HG02798 (cell line): ENCODE measurements at regions not wholly inside any gene's neighbourhood (a gene's known extent, or its start where the extent isn't known, plus 50 kb on each side); places are given as distances from the start of the nearest gene placed in this dataset.
A peak's percentile ranks its signal among the peaks of the same experiment; 100 is the strongest.

Experiments
- ATAC-seq: cut with Tn5 transposase; IDR thresholded peaks from one replicate; pipeline ENCODE4 v1.9.1; 2021; ENCODE audit warnings: mild to moderate bottlenecking; ENCODE audit not compliant: unreplicated experiment, poor library complexity

DNA sequence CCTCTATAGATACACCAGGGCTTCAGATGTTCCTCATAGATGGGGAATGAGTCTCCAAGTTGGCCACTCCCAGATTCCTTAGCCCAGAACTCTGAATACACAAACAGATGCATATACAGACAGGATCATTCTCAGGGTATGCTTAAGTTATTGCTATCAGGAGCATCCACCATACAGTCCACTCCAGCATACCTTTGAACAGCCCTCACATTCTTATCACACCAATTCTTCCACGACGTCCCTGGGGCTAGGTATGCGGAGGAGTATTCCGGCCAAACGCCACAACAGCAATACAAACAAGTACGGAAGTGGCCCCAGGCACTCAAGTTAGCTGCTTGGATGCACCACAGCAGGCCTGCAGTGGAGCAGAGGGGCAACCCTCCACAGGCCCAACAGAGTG is 312.5 kb upstream of the CHAC2 start:
- ATAC-seq, result no peak

GRCh38 chr2:53452957-53453748 is 314.5 kb upstream of the CHAC2 start:
- no peak for ATAC-seq

DNA sequence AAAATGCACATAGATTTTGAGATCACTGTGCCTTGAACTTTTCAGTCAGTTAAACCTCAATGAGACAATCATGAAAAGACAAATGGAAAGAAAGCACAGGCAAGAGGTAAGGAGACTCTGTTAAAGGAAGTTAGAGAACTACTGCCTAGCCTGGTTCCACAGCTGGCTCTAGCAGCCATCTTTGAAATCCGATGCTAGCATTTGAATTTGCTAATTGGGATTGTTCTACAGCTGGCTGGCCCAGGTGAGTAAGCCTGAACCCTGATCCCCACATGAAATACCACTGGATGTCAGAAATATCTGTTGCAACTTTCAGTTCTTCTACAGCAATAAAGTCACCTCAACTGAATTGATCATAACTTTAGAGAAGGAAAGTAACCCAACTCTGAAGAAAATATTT is 315.2 kb upstream of the CHAC2 start:
- peak; percentile 35 for ATAC-seq

GRCh38 chr2:53450923-53451322 is 316.7 kb upstream of the CHAC2 start:
- ATAC-seq, result no peak

DNA sequence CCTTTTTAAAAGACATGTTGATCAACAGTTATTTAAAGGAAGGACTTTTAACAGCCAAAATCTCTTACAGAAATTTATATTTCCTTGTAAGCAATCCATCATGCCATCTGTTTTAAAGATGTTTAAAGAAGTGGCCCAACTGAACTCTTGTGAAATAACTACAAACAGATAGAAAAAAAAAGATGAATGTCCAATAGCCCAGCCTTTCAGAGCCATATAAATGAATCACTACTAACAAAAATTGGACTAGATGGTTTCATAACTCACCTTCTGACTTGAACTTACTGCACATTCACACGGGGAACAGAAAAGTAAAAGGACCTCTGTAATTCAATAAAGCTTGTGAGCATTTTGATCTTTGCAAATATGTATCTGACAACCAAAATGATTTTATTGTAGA is 319.0 kb upstream of the CHAC2 start:
- no peak for ATAC-seq

- ATAC-seq, result no peak
These were observed 319.5 kb upstream of the CHAC2 start for GRCh38 chr2:53448086-53448485.

DNA sequence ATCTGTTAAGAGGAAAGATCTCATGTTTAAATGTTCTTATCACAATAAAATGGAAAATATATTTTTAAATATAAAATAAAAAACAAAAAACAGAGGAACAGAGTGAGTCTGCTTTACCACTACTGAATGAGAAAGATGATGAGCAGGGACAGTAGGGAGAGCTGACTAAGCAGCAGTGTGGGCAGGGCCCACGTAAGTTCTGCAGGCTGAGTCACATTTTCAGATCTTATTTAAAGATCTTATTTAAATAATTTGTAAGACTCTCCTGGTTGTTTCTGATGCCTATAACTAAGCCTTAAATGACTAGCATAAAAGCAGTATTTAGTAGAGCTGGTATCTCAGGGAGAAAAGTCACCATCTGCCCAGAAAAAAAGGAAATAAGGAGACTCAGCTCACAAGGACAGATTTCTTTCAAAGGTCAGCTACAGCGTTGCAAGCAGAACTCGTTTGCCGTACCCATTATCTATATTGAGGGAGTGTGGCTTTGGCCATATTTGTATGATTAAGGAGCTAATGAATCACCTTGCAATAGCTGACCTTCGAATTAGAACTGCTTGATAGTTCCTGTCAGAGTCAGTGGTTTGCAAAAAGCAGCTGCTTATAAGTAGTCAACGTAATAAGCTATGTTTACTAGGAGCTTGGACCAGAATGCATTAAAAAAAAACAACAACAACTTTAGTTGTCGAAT is 322.1 kb upstream of the CHAC2 start:
- ATAC-seq, result peak; percentile 89

GRCh38 chr2:53442783-53443182 is 324.8 kb upstream of the CHAC2 start:
- no peak for ATAC-seq

DNA sequence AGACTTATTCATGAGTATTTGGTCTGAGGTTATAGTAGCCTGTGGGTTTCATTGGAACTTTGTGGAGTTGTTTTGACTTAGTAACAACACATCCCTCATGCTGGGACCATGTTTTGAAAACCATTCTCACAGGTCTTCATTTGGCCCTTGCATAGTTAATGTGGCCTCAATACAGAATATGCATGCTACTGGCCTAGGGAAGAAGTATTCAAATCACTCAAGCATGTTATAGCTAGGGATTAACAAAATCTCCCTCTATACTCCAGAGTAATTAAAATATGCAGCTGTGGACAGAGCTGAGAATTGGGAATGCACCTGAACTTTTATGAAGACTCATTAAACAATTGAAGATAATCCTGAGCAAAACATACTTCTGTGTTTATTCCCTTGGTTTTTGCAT is 325.5 kb upstream of the CHAC2 start:
- ATAC-seq, result no peak

- no peak for ATAC-seq
These were observed 328.9 kb upstream of the CHAC2 start for GRCh38 chr2:53438692-53439091.

GRCh38 chr2:53438100-53438499 is 329.5 kb upstream of the CHAC2 start:
- no peak for ATAC-seq

- ATAC-seq, result no peak
These were observed 330.2 kb upstream of the CHAC2 start for GRCh38 chr2:53437371-53437770.

DNA sequence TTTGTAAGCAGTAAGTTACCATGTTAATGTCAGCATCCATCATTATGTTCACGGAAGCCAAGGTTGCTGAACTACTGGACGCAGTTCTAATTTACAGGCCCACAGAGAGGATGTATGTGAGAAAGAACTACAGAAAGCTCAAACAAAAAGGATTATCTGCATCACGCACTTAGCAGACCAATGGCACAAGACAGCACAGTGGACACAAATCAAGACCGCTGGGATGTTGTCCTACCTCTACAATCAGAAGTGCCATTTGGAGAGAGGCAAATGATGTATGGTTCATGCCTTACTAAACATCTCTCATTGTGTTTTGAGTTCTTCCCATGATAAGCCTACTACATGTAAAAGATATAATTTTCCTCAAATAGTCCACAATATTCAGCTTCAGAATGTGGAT is 330.7 kb upstream of the CHAC2 start:
- no peak for ATAC-seq

- no peak for ATAC-seq
These were observed 332.0 kb upstream of the CHAC2 start for GRCh38 chr2:53435610-53436009.

GRCh38 chr2:53434466-53434865 is 333.1 kb upstream of the CHAC2 start:
- ATAC-seq, result no peak

- ATAC-seq, result no peak
These were observed 334.7 kb upstream of the CHAC2 start for GRCh38 chr2:53432936-53433335.

- no peak for ATAC-seq
These were observed 337.7 kb upstream of the CHAC2 start for GRCh38 chr2:53429901-53430300.

DNA sequence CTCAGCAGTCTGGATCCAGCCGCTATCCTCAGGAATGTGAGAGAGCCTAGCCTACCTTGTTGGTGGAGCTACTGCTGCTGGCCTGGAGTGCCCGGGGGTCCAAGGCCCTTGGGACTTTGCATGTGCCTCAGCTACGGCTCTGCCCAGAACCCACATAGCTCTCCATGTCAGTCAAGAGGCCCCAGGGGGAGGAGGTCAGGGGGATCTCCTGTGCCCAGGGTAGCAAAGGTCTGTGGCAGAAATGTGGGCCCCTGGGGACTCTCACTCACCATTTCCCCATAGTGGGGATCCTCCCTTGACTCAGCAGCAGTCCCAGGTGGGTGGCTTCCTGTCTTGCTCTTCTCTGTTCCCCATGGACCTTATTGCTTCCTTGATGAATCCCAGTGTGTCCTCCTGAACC is 342.7 kb upstream of the CHAC2 start:
- peak; percentile 75 for ATAC-seq

DNA sequence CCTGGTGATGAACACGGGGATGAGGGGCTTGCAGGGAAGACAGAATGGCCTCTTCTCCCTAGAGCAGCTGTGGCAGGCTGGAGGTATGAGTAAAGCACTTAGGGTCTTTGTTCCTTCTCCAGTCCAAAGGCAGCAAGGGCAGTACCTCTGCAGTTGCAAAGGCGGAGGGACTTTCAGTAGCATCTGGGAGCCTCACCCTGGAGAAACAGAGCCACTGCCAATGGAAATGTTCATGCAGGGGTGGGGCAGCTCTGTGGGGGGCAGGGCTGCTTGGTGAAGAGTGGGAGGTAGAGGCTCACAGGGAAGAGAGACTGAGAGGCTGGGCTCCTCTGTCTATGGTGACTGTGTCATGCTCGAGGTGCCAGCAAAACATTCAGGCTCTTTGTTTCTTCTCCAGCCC is 344.1 kb upstream of the CHAC2 start:
- ATAC-seq, result no peak

GRCh38 chr2:53422979-53423378 is 344.6 kb upstream of the CHAC2 start:
- ATAC-seq, result peak; percentile 84

GRCh38 chr2:53417385-53417784 is 350.2 kb upstream of the CHAC2 start:
- no peak for ATAC-seq
